ENCODE measurements at regions not wholly inside any gene's neighbourhood (a gene's known extent, or its start where the extent isn't known, plus 50 kb on each side); places are given as distances from the start of the nearest gene placed in this dataset.

DNA sequence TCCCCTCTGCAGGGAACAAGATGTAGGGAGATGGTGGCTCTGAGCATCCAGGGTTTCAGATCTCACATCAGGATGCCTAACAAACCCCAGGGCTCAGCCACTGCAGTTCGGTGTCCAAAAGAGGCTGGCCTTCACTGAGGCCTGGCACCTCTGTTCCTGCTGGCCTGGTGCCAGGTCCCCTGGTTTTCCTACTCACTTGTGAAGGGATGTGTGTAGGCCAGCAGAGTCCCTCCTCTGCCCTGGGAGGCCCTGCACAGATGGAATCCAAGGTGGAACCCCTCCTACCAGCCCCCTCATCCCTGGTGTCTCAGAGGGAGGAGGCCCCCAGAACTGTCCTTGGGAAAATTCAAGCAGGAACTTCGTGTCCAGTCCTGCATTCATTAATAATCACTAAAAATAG is 260.6 kb downstream of the CCSER2 start:
- WGBS (ENCODE audit: extremely low coverage, insufficient read length, low lambda C conversion rate): no CpG with 5 or more reads among the region's 2 CpGs
- H3K4me1 ChIP-seq (ENCODE audit: insufficient read depth, low read length): peaks cover 3% of the 10 kb centered on the region

More for the DNA sequence above, 260.6 kb downstream of the CCSER2 start:
- no peak overlapping the region for H3K4ac ChIP-seq (ENCODE audit: low read depth, low read length)
- H2AFZ ChIP-seq (ENCODE audit: low read length): no peak overlapping the region
- no peak overlapping the region for H3K56ac ChIP-seq (ENCODE audit: insufficient read length, low read depth, low read length)
- no peak overlapping the region for H2AK5ac ChIP-seq (ENCODE audit: insufficient read length, low read length)
- no peak overlapping the region for H2BK12ac ChIP-seq (ENCODE audit: insufficient read length, low read depth, low read length)
- H3K9me3 ChIP-seq (ENCODE audit: control insufficient read depth, low read depth, low read length): no peaks in the 10 kb centered on the region
- H3K79me1 ChIP-seq (ENCODE audit: insufficient read depth, low read depth, low read length, poor library complexity, severe bottlenecking): no peaks in the 10 kb centered on the region
- TF ChIP-seq, protein P1, sequence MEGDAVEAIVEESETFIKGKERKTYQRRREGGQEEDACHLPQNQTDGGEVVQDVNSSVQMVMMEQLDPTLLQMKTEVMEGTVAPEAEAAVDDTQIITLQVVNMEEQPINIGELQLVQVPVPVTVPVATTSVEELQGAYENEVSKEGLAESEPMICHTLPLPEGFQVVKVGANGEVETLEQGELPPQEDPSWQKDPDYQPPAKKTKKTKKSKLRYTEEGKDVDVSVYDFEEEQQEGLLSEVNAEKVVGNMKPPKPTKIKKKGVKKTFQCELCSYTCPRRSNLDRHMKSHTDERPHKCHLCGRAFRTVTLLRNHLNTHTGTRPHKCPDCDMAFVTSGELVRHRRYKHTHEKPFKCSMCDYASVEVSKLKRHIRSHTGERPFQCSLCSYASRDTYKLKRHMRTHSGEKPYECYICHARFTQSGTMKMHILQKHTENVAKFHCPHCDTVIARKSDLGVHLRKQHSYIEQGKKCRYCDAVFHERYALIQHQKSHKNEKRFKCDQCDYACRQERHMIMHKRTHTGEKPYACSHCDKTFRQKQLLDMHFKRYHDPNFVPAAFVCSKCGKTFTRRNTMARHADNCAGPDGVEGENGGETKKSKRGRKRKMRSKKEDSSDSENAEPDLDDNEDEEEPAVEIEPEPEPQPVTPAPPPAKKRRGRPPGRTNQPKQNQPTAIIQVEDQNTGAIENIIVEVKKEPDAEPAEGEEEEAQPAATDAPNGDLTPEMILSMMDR (conservative IDR thresholded peaks at IDR 0.05): no peak
- H3K27me3 ChIP-seq (ENCODE audit: insufficient read depth, low read length): no peaks in the 10 kb centered on the region
- H3K36me3 Mint-ChIP-seq (ENCODE audit: insufficient read depth in 1 of 3, low read depth in 3 of 3): no peaks in the 10 kb centered on the region; a peak in 1 of 7 replicates
- no peak overlapping the region for H3K4me2 ChIP-seq (ENCODE audit: insufficient read depth, insufficient read length, low read length)
- H3K27ac Mint-ChIP-seq: no peak overlapping the region
- H3K4me1 Mint-ChIP-seq: peaks cover 30 to 35% of the 10 kb centered on the region in 2 experiments
- H3K27me3 Mint-ChIP-seq (ENCODE audit: low read depth): peaks cover 49% of the 10 kb centered on the region
- no peak overlapping the region for H2BK20ac ChIP-seq (ENCODE audit: low read depth, low read length, poor library complexity, severe bottlenecking)
- H3K23ac ChIP-seq (ENCODE audit: insufficient read length, low read depth, low read length): no peak overlapping the region
- H4K20me1 ChIP-seq (ENCODE audit: control insufficient read depth, insufficient read depth, insufficient read length): no peaks in the 10 kb centered on the region
- no peak overlapping the region for H4K91ac ChIP-seq (ENCODE audit: insufficient read length, low read depth, low read length)
- H2BK120ac ChIP-seq (ENCODE audit: low read depth, low read length, poor library complexity, severe bottlenecking): no peak overlapping the region
- H3K27ac ChIP-seq (ENCODE audit: insufficient read length, low read depth, low read length): no peak overlapping the region
- no peak overlapping the region for H2BK5ac ChIP-seq (ENCODE audit: insufficient read length, low read length)
- H2BK15ac ChIP-seq (ENCODE audit: low read depth, low read length): no peak overlapping the region
- no peak overlapping the region for H3T11ph ChIP-seq (ENCODE audit: low read length)
- H3K14ac ChIP-seq (ENCODE audit: insufficient read depth, low read length): no peak overlapping the region
- H4K5ac ChIP-seq (ENCODE audit: insufficient read length, low read depth, low read length): no peak overlapping the region
- no peak overlapping the region for H3K4me3 Mint-ChIP-seq
- H3K9ac ChIP-seq (ENCODE audit: extremely low read depth, insufficient read length, low read length): no peak overlapping the region
- H4K8ac ChIP-seq (replicated peaks; ENCODE audit: insufficient read length, low read depth, low read length): no peak overlapping the region
- H3K18ac ChIP-seq (ENCODE audit: insufficient read length, low read depth, low read length): no peak overlapping the region
- no peaks in the 10 kb centered on the region for H3K23me2 ChIP-seq (ENCODE audit: insufficient read length, low read depth, low read length, poor library complexity, severe bottlenecking)
- H3K9me3 Mint-ChIP-seq: peaks cover 0 to 3% of the 10 kb centered on the region in 2 experiments; a peak in 1 of 5 replicates
- DNase-seq: no peak
- no peaks in the 10 kb centered on the region for H3K79me2 ChIP-seq (ENCODE audit: insufficient read depth, low read length)

Data from H9 (cell line).